Kidney tubule cell (primary cell): ENCODE measurements at regions not wholly inside any gene's neighbourhood (a gene's known extent, or its start where the extent isn't known, plus 50 kb on each side); places are given as distances from the start of the nearest gene placed in this dataset.

ENCODE experiments used
- DNase-seq: peaks from one replicate; pipeline ENCODE4 v3.0.0-alpha.2; 2018; ENCODE audit warnings: low spot score

DNA sequence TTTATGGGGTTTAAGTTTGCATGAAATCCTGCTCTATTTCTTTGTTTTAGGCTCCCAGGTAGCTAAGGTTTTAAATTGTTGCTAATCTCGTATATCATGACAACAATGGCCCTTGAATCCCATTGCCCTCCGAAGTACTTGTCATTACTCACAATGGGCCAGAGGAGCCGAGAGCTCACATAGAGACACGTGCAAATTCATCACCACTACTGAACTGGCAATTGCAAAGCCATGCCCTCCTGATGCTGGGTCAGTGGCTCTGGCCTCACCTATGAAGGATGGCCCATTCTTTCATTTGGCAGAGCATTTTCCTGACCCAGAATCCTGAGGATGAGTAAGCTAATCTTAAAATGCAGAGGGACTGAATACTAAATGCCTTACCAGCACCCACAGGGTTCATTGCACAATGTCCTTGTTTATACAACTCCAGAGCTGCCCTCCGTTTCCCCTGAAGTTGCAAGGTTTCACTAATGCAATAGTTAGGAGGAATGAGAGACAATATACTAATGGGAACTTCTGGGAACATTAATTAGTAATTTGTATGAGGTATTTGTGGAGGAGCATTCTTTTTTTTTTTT lies 71.6 kb upstream of the GAREM1 start:
- DNase-seq = peak; percentile 89

DNA sequence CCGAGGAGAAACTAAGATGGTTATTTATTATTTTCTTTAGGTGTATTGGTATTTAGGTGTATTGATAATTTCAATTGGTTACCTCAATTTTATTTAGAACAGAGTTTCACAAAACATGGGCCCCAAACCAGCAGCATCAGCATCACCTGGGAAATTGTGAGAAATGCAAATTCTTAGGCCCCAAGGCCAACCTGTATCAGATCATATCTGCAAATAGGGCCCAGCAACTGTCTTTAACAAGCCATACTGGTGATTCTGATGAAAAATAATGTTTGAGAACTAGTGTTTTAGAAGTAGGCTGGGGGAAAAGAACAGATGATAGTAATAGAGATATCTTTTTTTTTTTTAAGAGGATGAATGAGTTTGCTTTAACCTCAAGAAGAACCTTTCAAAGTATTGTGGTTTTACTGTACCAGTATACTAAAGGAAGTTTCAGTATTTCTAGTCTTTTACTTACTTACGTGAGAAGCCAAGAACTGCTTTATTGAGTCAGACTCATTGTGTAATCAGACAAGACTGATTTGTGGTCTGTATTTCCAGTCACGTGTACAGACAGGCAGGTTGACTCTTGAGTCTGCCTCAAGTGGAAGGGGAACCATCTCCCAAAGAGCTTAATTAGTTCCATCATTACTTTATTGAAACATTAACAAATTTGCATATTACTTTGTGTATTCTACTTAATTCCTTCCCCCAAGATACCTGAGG lies 60.4 kb upstream of the GAREM1 start:
- peak; percentile 77 for DNase-seq

DNA sequence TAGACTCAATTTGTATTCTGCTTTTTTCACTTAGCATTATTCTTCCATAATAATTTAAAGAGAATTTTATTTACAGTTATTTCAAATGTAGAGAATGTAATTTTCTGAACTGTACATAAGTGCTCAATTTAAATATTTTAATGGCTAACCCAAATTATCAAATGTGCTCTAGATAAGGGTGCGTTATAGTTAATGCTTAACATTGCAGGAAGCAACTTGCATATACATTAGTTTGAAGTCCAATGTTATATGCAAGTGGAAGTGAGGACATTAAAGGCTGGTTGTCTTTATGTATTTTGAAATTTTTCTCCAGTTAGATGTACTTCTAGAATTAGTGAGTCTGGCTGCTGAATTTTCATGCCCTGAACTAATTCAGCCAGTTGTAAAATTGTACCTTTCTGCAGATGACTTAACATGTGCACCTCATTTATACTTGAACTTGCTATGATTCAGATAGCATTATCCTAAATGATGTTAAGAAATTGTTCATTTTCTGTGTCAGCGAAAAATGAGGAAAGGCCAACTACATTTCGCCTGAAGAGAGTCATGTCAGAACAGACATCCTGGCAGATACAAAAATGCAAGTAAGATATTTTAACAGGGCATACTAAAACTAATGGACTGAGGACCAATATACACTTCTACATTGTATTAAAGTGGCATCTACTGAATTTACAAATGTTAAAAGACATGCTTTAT lies 59.2 kb upstream of the GAREM1 start:
- no peak for DNase-seq

DNA sequence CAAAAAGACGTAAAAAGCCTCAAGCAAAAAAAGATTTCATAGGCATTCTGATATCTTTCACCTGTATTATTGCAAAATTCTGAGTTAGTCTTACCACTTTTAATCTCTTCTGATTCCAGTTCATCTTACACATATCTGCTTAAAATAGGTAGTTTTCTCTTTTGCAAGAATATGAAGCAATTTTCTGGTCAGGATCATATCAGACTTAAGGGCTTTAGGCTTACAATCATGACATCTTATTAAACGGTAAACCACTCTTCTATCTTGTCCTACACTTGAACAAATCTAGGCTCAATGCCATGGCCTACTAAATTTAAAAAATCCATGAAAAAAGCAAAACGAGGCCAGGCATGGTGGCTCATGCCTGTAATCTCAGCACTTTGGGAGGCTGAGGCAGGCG lies 50.1 kb upstream of the GAREM1 start:
- no peak for DNase-seq
